ENCODE measurements at regions not wholly inside any gene's neighbourhood (a gene's known extent, or its start where the extent isn't known, plus 50 kb on each side); places are given as distances from the start of the nearest gene placed in this dataset.
A peak's percentile ranks its signal among the peaks of the same experiment; 100 is the strongest.
"Not testable (repeated sequence)": the region's sequence is repeated elsewhere in the genome, so short reads cannot be mapped to it uniquely, and the experiment has no call there.

GRCh38 chrX:4004822-4005221 is 291.4 kb upstream of the PRKX start:
- DNase-seq: no peak

- DNase-seq: no peak
Measured at GRCh38 chrX:3994315-3994714, 280.9 kb upstream of the PRKX start.

DNA sequence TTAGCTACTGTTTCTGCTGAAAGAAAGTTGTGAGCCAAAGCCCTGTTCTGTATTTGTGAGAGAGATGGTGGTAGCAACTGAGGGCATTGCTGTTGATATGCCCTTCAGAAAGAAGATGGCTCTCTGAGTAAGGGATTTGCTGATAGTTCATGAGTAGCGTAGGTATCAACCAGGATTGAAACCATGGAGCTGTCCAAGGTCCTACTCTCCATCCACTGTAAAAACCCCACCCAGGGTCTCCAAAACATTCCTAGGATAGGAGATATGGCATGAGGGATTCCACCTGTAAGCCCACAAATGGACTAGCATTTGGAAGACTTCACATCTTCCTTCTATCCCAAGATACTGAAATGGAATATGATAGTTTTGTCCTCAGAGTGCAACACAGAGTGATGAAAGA is 277.1 kb upstream of the PRKX start:
- no peak for DNase-seq

DNA sequence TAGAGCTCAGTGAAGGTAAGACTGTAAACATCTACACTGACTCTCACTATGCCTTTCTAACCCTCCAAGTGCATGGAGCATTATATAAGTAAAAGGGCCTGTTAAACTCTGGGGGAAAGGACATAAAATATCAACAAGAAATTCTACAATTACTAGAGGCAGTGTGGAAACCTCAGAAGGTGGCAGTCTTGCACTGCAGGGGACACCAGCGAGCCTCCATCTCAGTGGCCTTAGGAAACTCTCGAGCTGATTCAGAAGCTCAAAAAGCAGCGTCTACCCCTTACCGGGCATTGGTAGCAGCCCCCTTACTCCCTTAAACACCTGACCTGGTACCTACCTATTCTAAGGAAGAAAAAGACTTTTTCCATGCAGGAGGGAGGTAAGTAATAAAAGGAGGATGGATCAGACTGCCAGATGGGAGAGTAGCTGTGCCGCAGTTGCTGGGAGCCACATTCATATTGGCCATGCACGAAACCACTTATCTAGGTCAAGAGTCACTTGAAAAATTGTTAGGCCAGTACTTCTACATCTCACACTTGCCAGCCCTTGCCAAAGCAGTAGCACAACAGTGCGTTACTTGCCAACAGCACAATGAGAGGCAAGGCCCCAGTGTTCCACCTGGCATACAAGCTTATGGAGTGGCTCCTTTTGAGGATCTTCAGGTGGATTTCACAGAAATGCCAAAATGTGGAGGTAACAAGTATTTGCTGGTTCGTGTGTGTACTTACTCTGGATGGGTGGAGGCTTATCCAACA is 258.8 kb upstream of the PRKX start:
- DNase-seq: not testable (repeated sequence)

DNA sequence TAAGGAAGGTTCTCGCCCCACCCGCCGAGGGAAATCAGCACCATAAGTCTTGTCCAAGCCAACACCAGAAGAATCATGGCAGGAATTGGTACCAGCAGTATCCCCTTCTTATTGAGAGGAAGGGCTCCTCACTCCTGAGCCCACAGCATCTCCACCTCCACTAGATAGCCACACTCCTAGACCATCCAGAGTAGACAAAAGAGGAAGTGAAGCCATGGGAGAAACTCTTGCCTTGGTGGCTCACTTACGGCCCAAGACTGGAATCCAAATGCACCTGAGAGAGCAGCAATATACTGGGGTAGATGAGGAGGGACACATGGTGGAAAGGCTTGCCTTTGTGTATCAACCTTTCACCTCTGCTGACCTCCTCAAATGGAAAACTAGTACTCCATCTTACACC is 255.3 kb upstream of the PRKX start:
- DNase-seq: no peak

- no peak for DNase-seq
Measured at GRCh38 chrX:3963980-3964379, 250.5 kb upstream of the PRKX start.

DNA sequence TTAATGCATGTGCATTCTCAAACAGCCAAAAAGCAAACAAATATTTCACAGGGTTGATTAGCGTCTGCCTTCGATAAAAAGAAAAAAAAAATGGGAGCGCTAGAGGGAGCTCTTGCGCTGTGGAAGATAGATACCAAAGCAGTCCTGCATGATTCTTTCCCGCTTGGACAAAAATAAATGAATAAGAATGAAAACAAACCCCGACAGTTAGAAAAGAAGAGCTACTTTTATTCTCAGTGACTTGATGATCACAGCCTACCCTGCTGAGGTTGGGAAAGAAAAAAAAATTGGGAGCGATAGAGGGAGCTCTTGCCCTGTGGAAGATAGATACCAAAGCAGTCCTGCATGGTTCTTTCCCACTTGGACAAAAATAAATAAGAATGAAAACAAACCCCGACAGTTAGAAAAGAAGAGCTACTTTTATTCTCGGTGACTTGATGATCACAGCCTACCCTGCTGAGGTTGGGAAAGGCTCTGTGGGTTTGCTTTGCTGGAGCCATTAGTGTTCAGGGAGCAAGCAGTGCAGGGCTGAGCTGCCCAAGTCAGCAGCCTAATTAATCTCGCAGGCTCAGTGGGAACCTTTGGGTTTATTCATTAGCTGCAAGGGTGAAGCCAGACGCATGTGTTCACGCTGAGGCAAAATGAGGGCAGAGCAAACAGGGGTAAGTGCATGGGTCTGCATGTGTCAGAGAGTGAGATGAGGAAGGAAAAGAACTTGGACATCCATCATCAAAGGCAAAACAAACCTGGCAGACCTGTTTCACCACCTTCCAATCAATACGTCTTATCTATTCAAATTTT is 249.3 kb upstream of the PRKX start:
- DNase-seq: peak in 1 of 2 donors; percentile 36

DNA sequence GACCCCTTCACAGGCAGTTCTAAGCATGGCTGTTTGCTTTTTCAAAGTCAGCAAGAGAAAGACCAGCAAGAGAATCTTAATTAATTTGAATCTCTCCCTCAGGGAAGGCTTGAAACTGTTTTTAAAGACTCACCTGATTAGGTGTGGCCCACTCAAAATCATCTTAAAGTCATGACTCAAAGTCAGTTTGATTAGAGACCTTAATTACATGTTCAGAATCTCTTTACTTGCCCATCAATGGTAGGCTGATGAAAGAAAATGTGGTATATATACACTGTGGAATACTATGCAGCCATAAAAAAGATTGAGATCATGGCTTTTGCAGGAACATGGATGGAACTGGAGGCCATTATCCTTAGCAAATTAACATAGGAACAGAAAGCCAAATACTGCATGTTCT is 247.5 kb upstream of the PRKX start:
- no peak for DNase-seq

DNA sequence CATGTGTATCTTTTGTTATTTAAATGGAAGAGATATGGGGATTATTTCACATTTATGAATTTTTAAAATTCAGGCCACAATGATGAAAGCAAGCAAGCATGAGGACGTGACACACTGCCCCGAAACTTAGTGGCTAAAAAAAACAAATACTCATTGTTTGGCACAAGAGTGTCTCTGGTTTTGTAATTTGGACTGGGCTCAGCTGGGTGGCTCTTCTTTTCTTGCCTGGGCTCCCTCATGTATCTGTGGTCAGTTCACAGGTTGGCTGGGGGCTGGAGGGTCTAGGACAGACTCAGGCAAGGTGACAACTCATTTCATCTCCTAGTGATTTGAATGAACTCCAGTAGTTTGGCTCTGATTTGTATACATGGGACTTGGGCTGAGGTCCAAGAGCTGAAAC is 238.4 kb upstream of the PRKX start:
- DNase-seq: no peak

- DNase-seq: no peak
Measured at GRCh38 chrX:3950373-3950772, 236.9 kb upstream of the PRKX start.

DNA sequence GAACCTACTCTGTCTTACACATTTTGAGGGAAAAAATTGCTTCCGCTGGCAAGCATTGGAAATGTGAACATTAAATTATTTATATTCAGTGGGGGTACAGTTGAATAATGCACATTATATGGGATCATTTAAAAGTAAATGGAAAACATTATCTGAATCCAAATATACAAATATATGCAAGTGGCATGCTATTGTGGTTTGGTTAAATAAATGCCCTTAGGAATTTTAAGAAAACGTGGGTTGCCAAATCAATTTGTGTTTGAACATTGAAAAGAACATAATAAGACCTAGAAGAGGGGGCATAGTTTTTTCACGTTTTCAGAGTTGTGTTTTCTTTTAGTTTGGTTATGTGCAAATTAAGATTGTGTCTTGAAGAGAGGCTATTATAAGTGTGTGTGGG is 230.5 kb upstream of the PRKX start:
- DNase-seq: no peak

DNA sequence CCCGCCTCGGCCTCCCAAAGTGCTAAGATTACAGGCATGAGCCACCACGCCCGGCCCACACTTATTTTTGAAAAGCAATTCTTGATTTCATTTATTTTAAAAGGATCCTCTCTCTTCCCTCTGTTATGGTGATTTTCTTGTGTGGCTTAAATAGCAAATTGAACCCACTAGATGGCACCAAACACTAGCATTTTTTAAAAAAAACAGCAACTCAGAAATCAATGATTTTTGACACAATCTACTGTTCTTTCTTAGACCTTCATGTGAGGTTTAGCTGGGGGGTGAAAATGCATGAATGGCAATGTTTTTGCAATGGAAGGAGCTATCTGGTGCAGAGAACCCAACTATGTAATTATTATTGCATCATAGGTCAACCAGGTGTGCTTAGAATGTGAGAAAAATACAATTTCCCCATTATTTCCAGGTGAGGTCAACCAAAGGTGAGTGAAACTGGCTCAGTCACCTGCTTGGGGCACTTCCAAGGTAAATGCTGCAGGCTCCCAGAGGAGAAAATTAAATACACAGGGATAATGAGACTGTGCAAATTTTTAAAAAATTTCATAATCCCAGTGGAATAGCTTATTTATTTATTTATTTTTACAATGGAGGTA is 226.7 kb upstream of the PRKX start:
- DNase-seq: no peak

GRCh38 chrX:3938587-3938986 is 225.1 kb upstream of the PRKX start:
- DNase-seq: no peak

- not testable (repeated sequence) for DNase-seq
Measured at GRCh38 chrX:3935196-3935595, 221.7 kb upstream of the PRKX start.

GRCh38 chrX:3920424-3921017 is 207.1 kb upstream of the PRKX start:
- DNase-seq: not testable (repeated sequence)

DNA sequence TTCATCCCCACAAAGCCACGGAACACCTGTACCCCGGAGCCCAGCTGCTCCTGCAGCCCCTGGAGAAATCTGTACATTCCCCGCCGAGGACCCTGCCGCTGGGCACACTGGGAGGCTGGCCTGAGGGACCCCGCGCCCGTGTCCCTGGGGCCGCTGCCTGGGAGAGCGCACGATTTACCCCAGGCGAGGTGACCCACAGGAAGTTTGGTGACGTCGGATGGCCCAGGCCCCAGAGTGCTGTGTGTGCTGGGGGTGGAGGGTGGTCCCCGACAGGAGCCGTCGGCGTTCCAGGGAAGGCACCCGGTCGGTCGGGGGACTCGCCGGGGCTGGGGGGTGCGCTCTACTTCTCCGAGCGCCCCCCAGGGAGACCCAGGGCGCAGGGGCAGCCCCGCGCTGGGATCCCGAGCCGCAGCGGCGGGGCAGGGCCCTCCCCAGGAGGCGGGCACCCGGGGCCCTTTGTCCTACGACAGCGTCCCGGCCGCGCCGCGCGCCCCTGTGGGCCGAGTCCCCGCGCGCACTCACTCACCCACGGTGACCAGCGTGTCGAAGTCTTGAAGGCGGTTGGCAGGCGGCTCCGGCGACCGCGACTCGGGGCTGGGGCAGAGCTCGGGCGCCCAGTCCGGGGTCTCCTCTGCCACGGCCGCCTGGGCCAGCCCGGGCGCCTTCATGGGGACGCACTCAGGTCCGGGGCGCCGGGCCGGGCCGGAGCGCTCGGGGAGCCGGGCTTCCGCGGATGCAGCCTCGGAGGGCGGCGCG is 206.4 kb upstream of the PRKX start:
- DNase-seq: not testable (repeated sequence)

DNA sequence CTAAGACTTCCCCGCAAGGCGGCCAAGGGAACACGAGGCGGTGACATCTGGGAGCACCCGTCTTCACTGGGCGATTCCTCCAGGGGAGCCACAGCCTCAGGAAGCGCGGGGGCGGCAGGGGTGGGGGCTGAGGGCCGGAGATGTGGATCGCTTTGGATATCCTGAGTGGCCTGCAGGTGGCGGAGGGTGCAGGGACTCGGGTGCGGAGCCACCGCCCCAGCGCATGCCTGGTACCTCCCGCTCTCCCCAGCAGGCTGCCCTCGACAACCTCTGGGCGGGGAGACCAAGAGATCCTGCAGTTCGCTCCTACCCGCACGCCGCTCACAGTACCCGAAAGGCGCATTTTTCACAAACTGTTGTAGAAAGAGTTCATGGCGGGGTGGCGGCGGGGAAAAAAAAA is 201.4 kb upstream of the PRKX start:
- DNase-seq: not testable (repeated sequence)

- not testable (repeated sequence) for DNase-seq
Measured at GRCh38 chrX:3914059-3914458, 200.6 kb upstream of the PRKX start.

GRCh38 chrX:3911012-3911411 is 197.6 kb upstream of the PRKX start:
- DNase-seq: not testable (repeated sequence)

DNA sequence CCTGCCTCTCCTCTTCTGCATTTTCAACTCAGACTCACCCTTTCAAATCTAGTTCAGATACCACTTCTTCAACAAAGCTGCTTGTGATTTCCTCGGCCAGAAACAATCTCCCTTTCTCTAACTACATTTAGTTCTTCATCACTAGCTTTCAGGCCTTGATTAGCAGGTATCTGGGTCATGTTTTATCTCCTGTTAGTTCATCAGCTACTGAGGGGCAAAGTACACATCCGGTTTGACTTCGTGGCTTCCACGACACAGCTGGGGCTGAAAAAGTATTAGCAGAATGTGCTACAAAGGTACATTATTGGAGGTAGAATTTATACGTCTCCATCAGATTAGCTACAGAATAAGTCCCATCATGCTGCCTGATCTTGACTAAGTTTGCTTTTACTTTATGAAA is 197.2 kb upstream of the PRKX start:
- not testable (repeated sequence) for DNase-seq

- not testable (repeated sequence) for DNase-seq
Measured at GRCh38 chrX:3905522-3906258, 192.2 kb upstream of the PRKX start.

DNA sequence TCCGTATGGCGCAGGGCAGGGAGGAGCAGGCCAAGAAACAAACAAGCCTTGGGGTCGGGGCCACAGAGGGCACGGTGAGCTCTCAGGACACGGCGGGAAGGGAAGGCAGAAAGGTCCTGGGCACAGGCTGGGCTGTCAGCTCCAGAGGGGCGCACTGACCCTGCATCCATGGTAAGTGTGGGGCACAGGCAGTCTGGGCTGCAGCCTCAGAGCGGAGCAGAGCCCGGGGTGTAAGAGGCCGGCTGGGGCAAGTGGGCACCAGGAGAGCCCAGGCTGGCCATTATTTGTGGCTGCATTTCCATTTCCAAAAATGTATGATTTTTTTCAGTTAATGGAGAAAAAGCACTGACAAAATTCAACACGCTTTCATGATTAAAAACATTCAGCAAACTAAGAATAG is 188.8 kb upstream of the PRKX start:
- not testable (repeated sequence) for DNase-seq

Data from hippocampal formation (tissue), 2 donors.